HL-60 (cell line): ENCODE measurements at regions not wholly inside any gene's neighbourhood (a gene's known extent, or its start where the extent isn't known, plus 50 kb on each side); places are given as distances from the start of the nearest gene placed in this dataset.

Source experiments
- DNase-seq, 2 experiments: peaks; one replicate each; pipeline ENCODE4 v3.0.0-alpha.2; 2010 to 2020; ENCODE audit warnings: low read depth in 1 of 2, low spot score in 1 of 2
- H3K27ac ChIP-seq: fragments of 250-450 bp; sonication (Bioruptor Pico); replicated peaks from 2 replicates; pipeline ENCODE4 v1.5.1; 2020; ENCODE audit warnings: mild to moderate bottlenecking, moderate library complexity
- H3K27me3 ChIP-seq: fragments of 250-450 bp; sonication (Bioruptor Pico); 2 replicates; pipeline ENCODE4 v1.5.1; 2021; ENCODE audit warnings: mild to moderate bottlenecking, moderate library complexity; ENCODE audit not compliant: insufficient read depth, poor library complexity, severe bottlenecking
- H3K4me3 ChIP-seq: replicated peaks from 2 replicates; pipeline ENCODE4 v1.5.1; 2011; ENCODE audit warnings: mild to moderate bottlenecking, control low read depth, low read length; ENCODE audit not compliant: insufficient read depth
- GABPA ChIP-seq: IDR thresholded peaks from 2 replicates; pipeline ENCODE4 v1.6.1; 2012; ENCODE audit warnings: low read depth
- POLR2AphosphoS5 ChIP-seq: IDR thresholded peaks from 2 replicates; pipeline ENCODE4 v1.6.1; 2012; ENCODE audit warnings: low read depth
- SPI1 ChIP-seq: IDR thresholded peaks from 2 replicates; pipeline ENCODE4 v1.6.1; 2012; ENCODE audit warnings: low read depth, mild to moderate bottlenecking, borderline replicate concordance
- TF ChIP-seq, protein P1 (sequence below): IDR thresholded peaks from 2 replicates; pipeline ENCODE4 v1.6.1; 2012; ENCODE audit warnings: low read depth; ENCODE audit not compliant: insufficient replicate concordance
- TF ChIP-seq, protein P2 (sequence below): IDR thresholded peaks from one replicate; pipeline ENCODE4 v1.5.1; 2011; ENCODE audit warnings: low read length, control low read depth, inconsistent platforms; ENCODE audit not compliant: insufficient read depth

DNA sequence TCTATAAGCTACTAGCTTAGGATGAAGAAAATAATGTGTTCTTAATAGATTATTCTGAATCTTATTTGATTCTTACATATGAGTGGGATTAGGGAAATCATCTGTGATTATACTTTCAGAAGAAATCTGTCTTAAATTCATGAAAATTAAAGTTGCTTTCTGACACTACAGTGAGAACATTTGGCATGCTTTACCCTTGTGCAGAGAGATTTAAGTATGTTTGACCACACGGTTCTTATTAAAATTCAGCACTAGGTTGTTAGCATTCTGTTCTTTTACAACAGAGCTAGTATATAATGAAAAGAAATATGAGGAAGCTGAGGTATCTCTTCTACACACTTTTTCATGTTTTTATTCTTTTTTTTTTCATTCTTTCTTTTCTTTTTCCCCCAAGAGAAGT, 2723.9 kb downstream of the PCDH9 start:
- Histone ChIP-seq H3K27ac (no peak overlapping the region), H3K27me3 (no peaks in the 10 kb centered on the region), H3K4me3 (no peak overlapping the region)
- DNase-seq = no peak
- no peak for TF ChIP-seq SPI1
- TF ChIP-seq POLR2AphosphoS5 = no peak
- TF ChIP-seq, protein P1, sequence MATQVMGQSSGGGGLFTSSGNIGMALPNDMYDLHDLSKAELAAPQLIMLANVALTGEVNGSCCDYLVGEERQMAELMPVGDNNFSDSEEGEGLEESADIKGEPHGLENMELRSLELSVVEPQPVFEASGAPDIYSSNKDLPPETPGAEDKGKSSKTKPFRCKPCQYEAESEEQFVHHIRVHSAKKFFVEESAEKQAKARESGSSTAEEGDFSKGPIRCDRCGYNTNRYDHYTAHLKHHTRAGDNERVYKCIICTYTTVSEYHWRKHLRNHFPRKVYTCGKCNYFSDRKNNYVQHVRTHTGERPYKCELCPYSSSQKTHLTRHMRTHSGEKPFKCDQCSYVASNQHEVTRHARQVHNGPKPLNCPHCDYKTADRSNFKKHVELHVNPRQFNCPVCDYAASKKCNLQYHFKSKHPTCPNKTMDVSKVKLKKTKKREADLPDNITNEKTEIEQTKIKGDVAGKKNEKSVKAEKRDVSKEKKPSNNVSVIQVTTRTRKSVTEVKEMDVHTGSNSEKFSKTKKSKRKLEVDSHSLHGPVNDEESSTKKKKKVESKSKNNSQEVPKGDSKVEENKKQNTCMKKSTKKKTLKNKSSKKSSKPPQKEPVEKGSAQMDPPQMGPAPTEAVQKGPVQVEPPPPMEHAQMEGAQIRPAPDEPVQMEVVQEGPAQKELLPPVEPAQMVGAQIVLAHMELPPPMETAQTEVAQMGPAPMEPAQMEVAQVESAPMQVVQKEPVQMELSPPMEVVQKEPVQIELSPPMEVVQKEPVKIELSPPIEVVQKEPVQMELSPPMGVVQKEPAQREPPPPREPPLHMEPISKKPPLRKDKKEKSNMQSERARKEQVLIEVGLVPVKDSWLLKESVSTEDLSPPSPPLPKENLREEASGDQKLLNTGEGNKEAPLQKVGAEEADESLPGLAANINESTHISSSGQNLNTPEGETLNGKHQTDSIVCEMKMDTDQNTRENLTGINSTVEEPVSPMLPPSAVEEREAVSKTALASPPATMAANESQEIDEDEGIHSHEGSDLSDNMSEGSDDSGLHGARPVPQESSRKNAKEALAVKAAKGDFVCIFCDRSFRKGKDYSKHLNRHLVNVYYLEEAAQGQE = no peak
- TF ChIP-seq GABPA = no peak
- TF ChIP-seq, protein P2, sequence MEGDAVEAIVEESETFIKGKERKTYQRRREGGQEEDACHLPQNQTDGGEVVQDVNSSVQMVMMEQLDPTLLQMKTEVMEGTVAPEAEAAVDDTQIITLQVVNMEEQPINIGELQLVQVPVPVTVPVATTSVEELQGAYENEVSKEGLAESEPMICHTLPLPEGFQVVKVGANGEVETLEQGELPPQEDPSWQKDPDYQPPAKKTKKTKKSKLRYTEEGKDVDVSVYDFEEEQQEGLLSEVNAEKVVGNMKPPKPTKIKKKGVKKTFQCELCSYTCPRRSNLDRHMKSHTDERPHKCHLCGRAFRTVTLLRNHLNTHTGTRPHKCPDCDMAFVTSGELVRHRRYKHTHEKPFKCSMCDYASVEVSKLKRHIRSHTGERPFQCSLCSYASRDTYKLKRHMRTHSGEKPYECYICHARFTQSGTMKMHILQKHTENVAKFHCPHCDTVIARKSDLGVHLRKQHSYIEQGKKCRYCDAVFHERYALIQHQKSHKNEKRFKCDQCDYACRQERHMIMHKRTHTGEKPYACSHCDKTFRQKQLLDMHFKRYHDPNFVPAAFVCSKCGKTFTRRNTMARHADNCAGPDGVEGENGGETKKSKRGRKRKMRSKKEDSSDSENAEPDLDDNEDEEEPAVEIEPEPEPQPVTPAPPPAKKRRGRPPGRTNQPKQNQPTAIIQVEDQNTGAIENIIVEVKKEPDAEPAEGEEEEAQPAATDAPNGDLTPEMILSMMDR = no peak

DNA sequence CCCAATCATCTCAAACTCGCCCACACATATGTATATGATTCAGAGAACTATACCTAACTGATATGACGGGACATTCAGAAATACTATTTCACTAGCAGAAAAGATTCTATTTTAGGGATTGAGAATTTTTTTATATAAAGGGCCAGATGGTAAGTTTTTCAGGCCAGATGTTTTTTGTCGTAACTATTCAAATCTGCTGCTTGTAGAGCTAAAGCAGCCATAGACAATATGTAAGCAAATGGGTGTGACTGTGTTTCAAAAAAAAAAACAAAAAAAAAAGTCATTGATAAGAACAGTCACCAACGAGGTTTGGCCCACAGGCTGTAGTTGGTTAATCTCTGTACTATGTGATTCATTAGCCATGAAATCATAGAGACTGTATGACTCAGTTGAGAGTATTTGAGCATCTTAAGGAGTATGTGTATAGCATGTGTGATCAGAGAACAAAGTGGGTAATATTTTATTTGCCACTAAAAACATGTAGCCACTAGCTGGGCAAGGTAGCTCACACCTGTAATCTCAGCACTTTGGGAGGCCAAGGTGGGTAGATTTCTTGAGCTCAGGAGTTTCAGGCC, 2724.7 kb downstream of the PCDH9 start:
- H3K4me3 ChIP-seq = no peak overlapping the region
- TF ChIP-seq POLR2AphosphoS5 (no peak), SPI1 (no peak), GABPA (no peak)
- TF ChIP-seq, protein P2 = no peak
- TF ChIP-seq, protein P1 = no peak
- H3K27me3 ChIP-seq = no peaks in the 10 kb centered on the region
- no peak overlapping the region for H3K27ac ChIP-seq
- no peak for DNase-seq

DNA sequence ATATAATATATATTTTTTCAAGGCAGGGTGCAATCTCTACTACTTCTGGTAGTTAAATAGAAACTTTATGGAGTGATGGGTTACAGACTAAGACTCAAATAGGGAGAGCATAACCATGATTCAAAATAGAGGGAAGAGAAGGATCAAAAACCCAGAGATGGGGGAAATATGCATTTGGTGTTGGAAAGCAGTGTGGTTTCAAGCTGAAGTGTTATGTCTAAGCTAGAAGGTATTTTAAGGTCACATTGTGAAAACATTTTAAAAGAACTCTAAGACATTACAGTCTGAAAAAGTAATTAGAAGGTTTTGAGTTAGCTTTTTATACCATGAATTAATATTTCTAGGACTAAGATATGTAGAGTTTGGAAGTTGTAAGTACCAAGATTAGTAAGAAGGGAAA, 2741.4 kb downstream of the PCDH9 start:
- Histone ChIP-seq H3K4me3 (no peak overlapping the region), H3K27ac (no peak overlapping the region), H3K27me3 (no peaks in the 10 kb centered on the region)
- TF ChIP-seq, protein P1 = no peak
- TF ChIP-seq GABPA (no peak), SPI1 (no peak), POLR2AphosphoS5 (no peak)
- TF ChIP-seq, protein P2 = no peak
- DNase-seq = no peak
